ENCODE measurements at regions not wholly inside any gene's neighbourhood (a gene's known extent, or its start where the extent isn't known, plus 50 kb on each side); places are given as distances from the start of the nearest gene placed in this dataset.

DNA sequence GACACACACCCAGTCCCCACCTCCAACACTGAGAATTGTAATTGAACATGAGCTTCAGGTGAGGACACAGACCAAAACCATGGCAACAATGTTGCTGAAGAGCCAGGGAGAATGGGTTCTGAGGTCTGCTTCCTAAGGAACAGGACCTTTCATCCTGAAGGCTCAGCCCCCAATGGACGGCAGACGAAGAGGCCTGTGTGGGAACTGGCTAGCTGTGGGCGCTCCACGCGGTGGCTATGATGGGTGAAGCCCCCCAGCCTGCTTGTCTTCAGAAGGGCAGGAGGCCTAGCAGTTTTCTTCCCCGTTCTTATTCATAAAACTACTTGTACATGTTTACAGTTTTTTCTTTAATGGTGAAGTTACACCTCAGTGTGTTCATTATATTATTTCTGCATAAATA, 136.1 kb upstream of the SPACA7 start:
- no peaks in the 10 kb centered on the region for H3K36me3 Mint-ChIP-seq (ENCODE audit: insufficient read depth, unreplicated experiment)
- H3K27me3 Mint-ChIP-seq (ENCODE audit: unreplicated experiment) = peaks cover 8% of the 10 kb centered on the region
- TF ChIP-seq, protein P1, sequence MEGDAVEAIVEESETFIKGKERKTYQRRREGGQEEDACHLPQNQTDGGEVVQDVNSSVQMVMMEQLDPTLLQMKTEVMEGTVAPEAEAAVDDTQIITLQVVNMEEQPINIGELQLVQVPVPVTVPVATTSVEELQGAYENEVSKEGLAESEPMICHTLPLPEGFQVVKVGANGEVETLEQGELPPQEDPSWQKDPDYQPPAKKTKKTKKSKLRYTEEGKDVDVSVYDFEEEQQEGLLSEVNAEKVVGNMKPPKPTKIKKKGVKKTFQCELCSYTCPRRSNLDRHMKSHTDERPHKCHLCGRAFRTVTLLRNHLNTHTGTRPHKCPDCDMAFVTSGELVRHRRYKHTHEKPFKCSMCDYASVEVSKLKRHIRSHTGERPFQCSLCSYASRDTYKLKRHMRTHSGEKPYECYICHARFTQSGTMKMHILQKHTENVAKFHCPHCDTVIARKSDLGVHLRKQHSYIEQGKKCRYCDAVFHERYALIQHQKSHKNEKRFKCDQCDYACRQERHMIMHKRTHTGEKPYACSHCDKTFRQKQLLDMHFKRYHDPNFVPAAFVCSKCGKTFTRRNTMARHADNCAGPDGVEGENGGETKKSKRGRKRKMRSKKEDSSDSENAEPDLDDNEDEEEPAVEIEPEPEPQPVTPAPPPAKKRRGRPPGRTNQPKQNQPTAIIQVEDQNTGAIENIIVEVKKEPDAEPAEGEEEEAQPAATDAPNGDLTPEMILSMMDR (IDR thresholded peaks at IDR 0.05; ENCODE audit: unreplicated experiment) = no peak
- no TSS peak for BruUV-seq (replicated peaks)
- no peak for DNase-seq
- H3K9me3 Mint-ChIP-seq (ENCODE audit: low read depth, unreplicated experiment) = peaks cover 1% of the 10 kb centered on the region
- CTCF ChIA-PET = no interaction called here
- H3K27ac Mint-ChIP-seq (ENCODE audit: unreplicated experiment) = no peak overlapping the region
- no peak overlapping the region for H3K4me3 Mint-ChIP-seq (ENCODE audit: low read depth, unreplicated experiment)
- H3K4me1 Mint-ChIP-seq (ENCODE audit: low read depth, unreplicated experiment) = no peaks in the 10 kb centered on the region
- intact Hi-C loops (cut with micrococcal nuclease; ENCODE audit: unreplicated experiment) = no loop called here

DNA sequence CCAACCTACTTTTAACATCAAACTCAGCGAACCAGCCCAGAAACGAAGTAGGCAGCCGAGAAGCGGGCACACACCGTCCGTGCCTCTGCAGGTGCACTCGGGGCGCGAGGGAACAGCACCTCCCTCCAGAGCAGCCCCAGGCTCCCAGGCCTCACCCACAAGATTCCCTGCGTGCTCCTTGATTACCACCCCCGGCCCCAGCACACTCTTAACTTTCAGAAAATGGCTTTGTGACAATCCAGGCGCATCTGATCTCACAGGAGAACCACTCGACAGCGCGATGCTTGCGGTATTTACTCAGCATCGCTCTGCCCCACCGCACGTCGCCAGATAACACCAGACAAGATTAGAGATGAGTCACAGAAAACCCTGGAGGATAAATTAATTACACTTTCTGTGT, 134.9 kb upstream of the SPACA7 start:
- Mint-ChIP-seq H3K27me3 (ENCODE audit: unreplicated experiment) (peaks cover 8% of the 10 kb centered on the region), H3K36me3 (ENCODE audit: insufficient read depth, unreplicated experiment) (no peaks in the 10 kb centered on the region), H3K4me1 (ENCODE audit: low read depth, unreplicated experiment) (no peaks in the 10 kb centered on the region), H3K27ac (ENCODE audit: unreplicated experiment) (no peak overlapping the region), H3K9me3 (ENCODE audit: low read depth, unreplicated experiment) (no peaks in the 10 kb centered on the region), H3K4me3 (ENCODE audit: low read depth, unreplicated experiment) (no peak overlapping the region)
- no peak for DNase-seq
- CTCF ChIA-PET = no interaction called here
- intact Hi-C loops (cut with micrococcal nuclease; ENCODE audit: unreplicated experiment) = no loop called here
- no TSS peak for BruUV-seq (replicated peaks)
- TF ChIP-seq, protein P1 (IDR thresholded peaks at IDR 0.05; ENCODE audit: unreplicated experiment) = no peak

DNA sequence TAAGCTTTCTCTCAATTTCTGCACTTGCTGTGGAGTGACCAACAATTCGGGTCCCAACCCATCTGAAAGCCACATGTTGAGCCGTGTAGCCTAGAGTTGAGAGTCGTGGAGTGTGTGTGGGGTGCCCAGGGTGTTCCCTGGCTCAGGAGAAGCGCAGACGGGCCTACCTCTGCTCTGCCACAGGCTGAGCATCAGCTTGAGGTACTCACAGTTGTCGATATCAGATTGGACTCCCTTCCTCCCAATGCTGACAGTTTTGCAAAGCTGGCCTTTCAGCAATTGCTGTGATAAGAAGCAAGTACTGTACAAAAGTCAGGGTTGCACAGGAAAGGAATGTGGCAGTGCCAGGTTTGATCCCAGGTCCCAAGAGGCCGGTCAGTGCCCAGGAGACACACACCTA, 133.4 kb upstream of the SPACA7 start:
- no peaks in the 10 kb centered on the region for H3K36me3 Mint-ChIP-seq (ENCODE audit: insufficient read depth, unreplicated experiment)
- CTCF ChIA-PET = no interaction called here
- intact Hi-C loops (cut with micrococcal nuclease; ENCODE audit: unreplicated experiment) = no loop called here

DNA sequence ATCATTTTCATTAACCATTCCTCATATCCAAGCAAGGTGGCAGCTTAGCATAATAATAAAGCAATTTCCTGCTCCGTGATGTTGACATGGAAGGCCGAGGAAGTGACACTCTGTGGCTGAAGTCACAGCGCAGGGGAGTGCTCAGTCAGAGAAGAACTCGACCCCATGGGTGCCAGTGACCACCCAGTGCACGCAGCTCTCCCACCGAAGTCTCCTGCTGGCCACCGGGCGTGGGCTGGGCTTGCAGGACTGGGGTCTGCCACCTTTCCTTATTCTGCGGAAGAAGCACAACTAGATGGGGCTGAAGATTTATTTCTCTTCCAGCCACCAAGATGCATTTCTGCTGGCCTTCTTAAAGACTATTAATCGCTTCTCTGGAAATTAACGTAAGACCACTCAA, 132.1 kb upstream of the SPACA7 start:
- no peak overlapping the region for H3K4me3 Mint-ChIP-seq (ENCODE audit: low read depth, unreplicated experiment)
- no TSS peak for BruUV-seq (replicated peaks)
- no peaks in the 10 kb centered on the region for H3K4me1 Mint-ChIP-seq (ENCODE audit: low read depth, unreplicated experiment)
- TF ChIP-seq, protein P1 (IDR thresholded peaks at IDR 0.05; ENCODE audit: unreplicated experiment) = no peak
- no peaks in the 10 kb centered on the region for H3K36me3 Mint-ChIP-seq (ENCODE audit: insufficient read depth, unreplicated experiment)
- CTCF ChIA-PET = no interaction called here
- no peaks in the 10 kb centered on the region for H3K9me3 Mint-ChIP-seq (ENCODE audit: low read depth, unreplicated experiment)
- H3K27me3 Mint-ChIP-seq (ENCODE audit: unreplicated experiment) = peaks cover 8% of the 10 kb centered on the region
- no peak for DNase-seq
- intact Hi-C loops (cut with micrococcal nuclease; ENCODE audit: unreplicated experiment) = no loop called here
- H3K27ac Mint-ChIP-seq (ENCODE audit: unreplicated experiment) = no peak overlapping the region

More for the DNA sequence above, 133.4 kb upstream of the SPACA7 start:
- Mint-ChIP-seq H3K27me3 (ENCODE audit: unreplicated experiment) (peaks cover 8% of the 10 kb centered on the region), H3K27ac (ENCODE audit: unreplicated experiment) (no peak overlapping the region), H3K4me1 (ENCODE audit: low read depth, unreplicated experiment) (no peaks in the 10 kb centered on the region), H3K9me3 (ENCODE audit: low read depth, unreplicated experiment) (no peaks in the 10 kb centered on the region), H3K4me3 (ENCODE audit: low read depth, unreplicated experiment) (no peak overlapping the region)
- DNase-seq = no peak
- TF ChIP-seq, protein P1 (IDR thresholded peaks at IDR 0.05; ENCODE audit: unreplicated experiment) = no peak
- no TSS peak for BruUV-seq (replicated peaks)

Measured in Calu3 (cell line).